ENCODE measurements at regions not wholly inside any gene's neighbourhood (a gene's known extent, or its start where the extent isn't known, plus 50 kb on each side); places are given as distances from the start of the nearest gene placed in this dataset.

DNA sequence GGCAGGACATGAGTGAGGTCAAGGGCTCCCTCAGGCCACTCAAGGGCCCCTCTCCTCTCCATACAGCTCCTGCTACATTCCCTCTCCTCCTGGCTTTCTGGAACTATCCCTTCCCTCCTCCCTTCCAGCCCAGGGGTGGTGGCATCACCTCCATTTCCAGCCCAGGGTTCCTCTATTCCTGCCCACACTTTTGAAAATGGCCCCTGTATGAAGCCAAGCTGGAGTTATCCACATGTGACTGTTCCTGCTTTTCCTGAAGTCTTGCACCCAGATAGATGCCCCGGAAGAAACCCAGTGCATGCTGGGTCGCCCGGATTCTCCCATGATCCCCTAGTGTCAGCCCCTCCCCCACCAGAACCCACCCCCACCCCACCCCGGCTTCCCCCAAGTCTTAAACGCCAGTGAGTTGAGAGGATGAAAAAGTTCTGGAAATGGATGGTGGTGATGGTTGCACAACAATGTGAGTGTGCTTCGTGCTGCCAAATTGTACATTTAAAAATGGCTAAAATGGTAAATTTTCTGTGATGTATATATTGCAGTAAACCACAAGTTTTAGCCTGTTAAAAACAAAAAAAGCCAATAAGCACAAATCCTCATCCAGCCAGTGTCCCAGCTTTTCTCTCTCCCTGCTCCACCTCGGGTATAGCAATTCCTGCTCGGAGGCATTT, 136.9 kb downstream of the SCARB1 start:
- no peaks in the 10 kb centered on the region for H3K9me3 ChIP-seq (ENCODE audit: control insufficient read depth in 1 of 2, low read length in 2 of 2)
- H3K4me3 ChIP-seq (ENCODE audit: low read depth in 1 of 2, low read length in 2 of 2) = no peak overlapping the region
- peaks cover 5% of the 10 kb centered on the region in 2 donors for H3K4me1 ChIP-seq (ENCODE audit: control insufficient read depth in 1 of 2, insufficient read depth in 2 of 2, low read length in 2 of 2)
- H3K36me3 ChIP-seq (ENCODE audit: control insufficient read depth in 1 of 2, insufficient read depth in 2 of 2, low read length in 2 of 2) = no peaks in the 10 kb centered on the region
- H3K27me3 ChIP-seq (ENCODE audit: low read depth, low read length) = no peaks in the 10 kb centered on the region
- peak overlapping the region; percentile 58 for H3K27ac ChIP-seq (ENCODE audit: low read length)

DNA sequence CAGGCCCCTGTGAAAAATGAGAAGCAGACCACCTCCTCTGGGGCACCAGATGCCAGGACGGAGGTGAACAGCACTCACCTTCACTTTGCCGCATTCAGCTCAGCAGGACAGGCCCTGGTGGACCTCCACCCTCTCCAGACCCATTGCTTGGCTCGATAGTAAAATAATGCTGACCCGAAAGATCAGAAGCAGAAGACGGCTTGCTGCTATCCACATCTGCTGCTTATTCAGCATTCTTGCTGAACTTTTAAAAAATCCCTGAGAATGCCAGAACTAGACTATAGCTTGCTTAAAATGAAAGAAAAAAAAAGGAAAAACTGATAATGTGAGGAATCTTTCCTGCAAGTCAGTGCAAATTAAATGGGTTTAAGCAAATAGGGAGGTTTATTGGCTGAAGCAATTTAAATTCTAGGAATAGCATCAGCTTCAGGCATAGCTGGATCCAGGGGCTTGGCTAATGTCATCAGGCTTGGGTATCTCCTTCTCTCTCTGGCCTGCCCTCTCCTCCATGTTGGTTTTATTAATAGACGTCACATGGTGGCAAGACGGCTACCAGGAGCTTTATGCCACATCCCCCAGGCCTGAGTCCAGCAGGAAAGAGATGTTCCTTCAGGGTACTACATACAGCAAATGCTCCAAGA, 137.9 kb downstream of the SCARB1 start:
- Histone ChIP-seq H3K4me3 (ENCODE audit: low read depth in 1 of 2, low read length in 2 of 2) (no peak overlapping the region), H3K4me1 (ENCODE audit: control insufficient read depth in 1 of 2, insufficient read depth in 2 of 2, low read length in 2 of 2) (peaks cover 4 to 11% of the 10 kb centered on the region in 2 donors), H3K27ac (ENCODE audit: low read length) (peak overlapping the region; percentile 28), H3K27me3 (ENCODE audit: low read depth, low read length) (no peaks in the 10 kb centered on the region), H3K36me3 (ENCODE audit: control insufficient read depth in 1 of 2, insufficient read depth in 2 of 2, low read length in 2 of 2) (no peaks in the 10 kb centered on the region), H3K9me3 (ENCODE audit: control insufficient read depth in 1 of 2, low read length in 2 of 2) (no peaks in the 10 kb centered on the region)

DNA sequence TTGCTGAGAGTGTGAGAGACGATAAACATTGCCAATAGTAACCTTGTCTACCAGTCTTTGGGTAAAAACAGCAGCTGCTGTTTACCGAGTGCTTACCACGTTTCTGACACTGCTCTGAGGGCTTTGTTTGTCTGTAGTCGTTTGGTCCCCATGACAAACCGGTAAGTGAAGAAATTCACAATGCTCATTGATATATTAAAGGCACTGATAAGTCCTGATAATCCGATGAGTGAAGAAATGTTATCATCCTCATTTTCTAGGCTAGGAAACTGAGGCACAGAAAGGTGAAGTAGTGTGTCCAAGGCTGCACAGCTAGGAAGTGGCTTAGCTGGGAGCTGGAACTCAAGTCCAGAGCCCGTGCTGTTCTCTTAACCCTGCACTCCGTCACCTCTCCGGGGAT, 138.6 kb downstream of the SCARB1 start:
- Histone ChIP-seq H3K36me3 (ENCODE audit: control insufficient read depth in 1 of 2, insufficient read depth in 2 of 2, low read length in 2 of 2) (no peaks in the 10 kb centered on the region), H3K27ac (ENCODE audit: low read length) (no peak overlapping the region), H3K27me3 (ENCODE audit: low read depth, low read length) (no peaks in the 10 kb centered on the region), H3K9me3 (ENCODE audit: control insufficient read depth in 1 of 2, low read length in 2 of 2) (no peaks in the 10 kb centered on the region), H3K4me3 (ENCODE audit: low read depth in 1 of 2, low read length in 2 of 2) (no peak overlapping the region), H3K4me1 (ENCODE audit: control insufficient read depth in 1 of 2, insufficient read depth in 2 of 2, low read length in 2 of 2) (peaks cover 0 to 12% of the 10 kb centered on the region in 2 donors)

DNA sequence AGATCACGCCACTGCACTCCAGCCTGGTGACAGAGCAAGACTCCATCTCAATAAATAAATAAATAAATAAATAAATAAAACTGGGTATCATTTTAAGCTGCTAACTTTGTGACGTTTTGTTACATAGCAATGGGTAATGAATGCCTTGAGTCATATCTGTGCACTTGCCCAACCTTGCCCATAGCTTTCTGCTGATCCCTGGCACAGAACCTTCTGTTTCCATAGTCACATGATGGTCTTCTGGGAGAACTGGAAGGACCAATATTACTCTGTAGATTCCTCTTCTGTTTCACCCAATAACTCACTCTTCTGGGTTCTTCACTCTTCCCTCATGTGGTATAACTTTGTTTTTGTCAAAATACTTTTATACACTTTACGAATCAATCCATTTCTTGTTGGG, 140.8 kb downstream of the SCARB1 start:
- peaks cover 0 to 13% of the 10 kb centered on the region in 2 donors for H3K4me1 ChIP-seq (ENCODE audit: control insufficient read depth in 1 of 2, insufficient read depth in 2 of 2, low read length in 2 of 2)
- no peak overlapping the region for H3K4me3 ChIP-seq (ENCODE audit: low read depth in 1 of 2, low read length in 2 of 2)
- no peaks in the 10 kb centered on the region for H3K27me3 ChIP-seq (ENCODE audit: low read depth, low read length)
- H3K9me3 ChIP-seq (ENCODE audit: control insufficient read depth in 1 of 2, low read length in 2 of 2) = no peaks in the 10 kb centered on the region
- no peaks in the 10 kb centered on the region for H3K36me3 ChIP-seq (ENCODE audit: control insufficient read depth in 1 of 2, insufficient read depth in 2 of 2, low read length in 2 of 2)
- no peak overlapping the region for H3K27ac ChIP-seq (ENCODE audit: low read length)

DNA sequence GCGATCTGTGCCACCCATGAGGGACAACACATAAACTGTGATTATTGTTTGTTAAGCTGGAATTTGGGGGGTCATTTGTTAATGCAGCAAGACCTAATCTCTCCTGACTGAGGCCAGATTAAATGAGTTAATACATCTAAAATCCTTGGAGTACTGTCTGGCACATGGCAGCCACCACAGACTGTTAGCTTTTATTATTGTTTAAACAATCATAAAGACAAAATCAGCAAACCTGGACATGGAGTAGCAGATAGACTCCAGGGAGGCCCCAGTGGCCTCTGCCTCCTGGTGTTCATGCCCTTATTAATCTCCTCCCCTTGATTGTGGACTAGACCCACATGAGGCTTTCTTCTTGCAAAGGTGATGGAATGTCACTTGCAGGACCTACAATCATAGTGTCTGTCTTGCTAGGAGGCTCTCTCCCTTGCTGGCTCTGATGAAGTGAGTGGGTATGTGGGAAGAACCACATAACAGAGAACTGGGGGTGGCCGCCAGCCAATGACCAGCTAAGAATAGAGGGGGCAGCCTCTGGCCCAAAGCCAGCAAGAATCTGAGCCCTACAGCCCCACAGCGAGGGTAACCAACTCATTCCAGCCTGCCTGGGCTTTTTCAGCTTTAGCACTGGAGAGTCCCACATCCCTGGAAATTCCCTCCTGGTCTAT, 142.0 kb downstream of the SCARB1 start:
- Histone ChIP-seq H3K9me3 (ENCODE audit: control insufficient read depth in 1 of 2, low read length in 2 of 2) (no peaks in the 10 kb centered on the region), H3K27ac (ENCODE audit: low read length) (peak overlapping the region; percentile 78), H3K27me3 (ENCODE audit: low read depth, low read length) (no peaks in the 10 kb centered on the region), H3K4me3 (ENCODE audit: low read depth in 1 of 2, low read length in 2 of 2) (no peak overlapping the region), H3K36me3 (ENCODE audit: control insufficient read depth in 1 of 2, insufficient read depth in 2 of 2, low read length in 2 of 2) (no peaks in the 10 kb centered on the region), H3K4me1 (ENCODE audit: control insufficient read depth in 1 of 2, insufficient read depth in 2 of 2, low read length in 2 of 2) (peaks cover 0 to 13% of the 10 kb centered on the region in 2 donors)

DNA sequence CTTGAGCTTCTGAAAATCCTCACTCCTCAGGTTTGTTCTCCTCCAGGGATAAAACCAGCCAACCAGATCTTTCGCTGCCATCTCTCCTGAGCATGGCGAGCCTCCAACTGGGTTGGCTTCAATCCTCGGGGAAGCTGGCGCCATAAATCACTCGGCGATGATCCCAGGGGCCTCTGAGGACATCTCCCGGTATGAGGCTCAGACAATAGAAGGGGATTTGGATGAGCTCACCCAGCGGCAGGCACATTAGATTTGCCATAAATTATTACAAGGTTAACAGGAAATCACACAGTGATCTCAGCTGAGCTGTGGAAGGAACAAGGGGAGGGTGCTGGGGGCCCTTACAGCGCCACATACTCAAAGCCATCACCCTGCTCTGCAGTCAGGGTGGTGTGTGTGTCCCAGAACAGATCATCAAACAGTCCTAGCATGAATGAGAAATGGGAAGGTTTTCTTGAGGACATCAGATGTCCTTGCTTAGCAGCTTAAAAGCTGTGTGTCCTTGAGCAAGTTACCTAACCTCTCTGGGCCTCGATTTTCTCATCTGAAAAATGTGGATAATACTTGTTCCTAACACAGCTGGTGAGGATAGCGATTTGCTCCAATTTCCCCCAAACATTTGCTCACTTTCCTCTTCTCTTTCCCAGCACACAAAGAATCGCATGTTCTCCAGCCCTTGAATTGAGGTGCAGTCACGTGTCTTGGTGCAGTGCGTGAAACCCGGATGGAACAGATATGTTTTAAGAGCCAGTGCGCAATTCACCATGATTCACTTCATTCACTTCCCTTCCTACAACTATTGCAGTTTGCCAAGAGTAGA, 142.8 kb downstream of the SCARB1 start:
- Histone ChIP-seq H3K4me1 (ENCODE audit: control insufficient read depth in 1 of 2, insufficient read depth in 2 of 2, low read length in 2 of 2) (peaks cover 0 to 13% of the 10 kb centered on the region in 2 donors), H3K36me3 (ENCODE audit: control insufficient read depth in 1 of 2, insufficient read depth in 2 of 2, low read length in 2 of 2) (no peaks in the 10 kb centered on the region), H3K27ac (ENCODE audit: low read length) (peak overlapping the region; percentile 78), H3K9me3 (ENCODE audit: control insufficient read depth in 1 of 2, low read length in 2 of 2) (no peaks in the 10 kb centered on the region), H3K4me3 (ENCODE audit: low read depth in 1 of 2, low read length in 2 of 2) (no peak overlapping the region), H3K27me3 (ENCODE audit: low read depth, low read length) (no peaks in the 10 kb centered on the region)

DNA sequence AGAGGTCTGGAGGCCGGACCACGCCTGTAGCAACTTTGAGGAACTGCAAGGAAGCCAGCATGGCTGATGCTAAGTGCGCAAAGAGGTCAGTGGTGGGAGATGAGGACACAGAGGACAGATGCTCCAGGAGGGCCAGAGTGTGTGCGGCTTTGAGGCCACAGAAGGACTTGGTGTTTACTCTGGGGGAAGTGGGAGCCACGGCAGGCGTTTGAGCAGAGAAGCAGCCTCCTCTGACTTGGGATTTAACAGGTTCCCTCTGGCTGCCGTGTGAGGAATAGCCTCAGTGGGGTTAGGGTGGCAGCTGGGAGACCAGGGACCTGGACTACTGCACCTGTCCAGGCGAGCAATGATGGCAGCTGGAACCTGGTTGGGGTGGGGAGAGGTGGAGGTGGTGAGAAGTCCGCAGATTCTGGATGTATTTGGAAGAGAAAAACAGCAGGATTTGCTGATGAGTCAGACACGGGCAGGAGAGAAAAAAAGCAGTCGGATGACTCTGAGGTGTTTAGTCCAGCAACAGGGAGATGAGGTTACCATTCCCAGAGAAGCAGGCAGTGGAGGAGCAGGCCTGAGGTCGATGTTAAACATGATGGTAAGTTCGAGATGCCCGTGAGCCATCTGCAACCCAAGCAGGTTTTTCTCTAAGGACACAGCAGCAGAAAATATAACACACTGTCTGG, 143.5 kb downstream of the SCARB1 start:
- Histone ChIP-seq H3K36me3 (ENCODE audit: control insufficient read depth in 1 of 2, insufficient read depth in 2 of 2, low read length in 2 of 2) (no peaks in the 10 kb centered on the region), H3K27me3 (ENCODE audit: low read depth, low read length) (no peaks in the 10 kb centered on the region), H3K9me3 (ENCODE audit: control insufficient read depth in 1 of 2, low read length in 2 of 2) (no peaks in the 10 kb centered on the region), H3K4me3 (ENCODE audit: low read depth in 1 of 2, low read length in 2 of 2) (no peak overlapping the region), H3K27ac (ENCODE audit: low read length) (peak overlapping the region; percentile 78), H3K4me1 (ENCODE audit: control insufficient read depth in 1 of 2, insufficient read depth in 2 of 2, low read length in 2 of 2) (peaks cover 0 to 13% of the 10 kb centered on the region in 2 donors)

DNA sequence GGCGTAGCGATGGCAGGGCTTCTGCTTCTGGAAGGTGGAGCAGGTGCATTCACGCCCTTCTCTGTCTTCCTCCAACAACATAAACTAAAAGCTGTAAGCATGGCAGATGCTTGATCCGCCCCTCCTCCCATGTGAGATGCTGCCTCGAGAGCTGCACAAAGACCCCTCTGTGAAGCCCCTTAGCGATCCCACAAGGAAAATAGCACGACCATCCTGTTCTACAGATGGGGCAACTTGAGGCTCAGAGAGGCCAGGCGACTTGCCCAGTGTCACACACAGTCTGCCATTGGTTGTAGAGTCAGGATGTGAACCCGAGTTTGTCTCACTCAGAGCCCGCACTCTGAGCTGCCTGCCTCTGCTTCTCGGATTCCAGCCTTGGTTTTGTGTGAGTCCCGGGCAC, 144.4 kb downstream of the SCARB1 start:
- H3K4me1 ChIP-seq (ENCODE audit: control insufficient read depth in 1 of 2, insufficient read depth in 2 of 2, low read length in 2 of 2) = peaks cover 0 to 13% of the 10 kb centered on the region in 2 donors
- no peaks in the 10 kb centered on the region for H3K36me3 ChIP-seq (ENCODE audit: control insufficient read depth in 1 of 2, insufficient read depth in 2 of 2, low read length in 2 of 2)
- H3K27ac ChIP-seq (ENCODE audit: low read length) = peak overlapping the region; percentile 78
- H3K4me3 ChIP-seq (ENCODE audit: low read depth in 1 of 2, low read length in 2 of 2) = no peak overlapping the region
- H3K27me3 ChIP-seq (ENCODE audit: low read depth, low read length) = no peaks in the 10 kb centered on the region
- no peaks in the 10 kb centered on the region for H3K9me3 ChIP-seq (ENCODE audit: control insufficient read depth in 1 of 2, low read length in 2 of 2)

DNA sequence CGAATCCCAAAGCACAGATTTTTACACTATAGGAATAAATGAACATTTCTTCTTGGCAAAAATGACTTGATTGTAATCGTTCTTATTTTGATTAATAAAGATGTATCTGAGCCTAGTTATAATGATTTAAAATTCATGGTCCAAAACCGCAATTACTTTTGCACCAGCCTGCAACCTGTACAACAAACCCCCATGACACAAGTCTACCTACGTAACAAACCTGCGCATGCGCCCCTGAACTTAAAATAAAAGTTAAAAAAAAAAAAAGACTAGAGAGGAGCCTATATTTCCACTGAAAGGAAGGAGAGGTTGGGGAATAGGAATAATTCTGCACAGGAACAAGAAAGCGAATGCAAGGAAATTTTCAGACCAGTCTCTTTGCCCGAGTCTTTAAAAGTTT, 145.2 kb downstream of the SCARB1 start:
- no peaks in the 10 kb centered on the region for H3K9me3 ChIP-seq (ENCODE audit: control insufficient read depth in 1 of 2, low read length in 2 of 2)
- H3K4me1 ChIP-seq (ENCODE audit: control insufficient read depth in 1 of 2, insufficient read depth in 2 of 2, low read length in 2 of 2) = peaks cover 0 to 13% of the 10 kb centered on the region in 2 donors
- H3K27ac ChIP-seq (ENCODE audit: low read length) = no peak overlapping the region
- H3K4me3 ChIP-seq (ENCODE audit: low read depth in 1 of 2, low read length in 2 of 2) = no peak overlapping the region
- no peaks in the 10 kb centered on the region for H3K36me3 ChIP-seq (ENCODE audit: control insufficient read depth in 1 of 2, insufficient read depth in 2 of 2, low read length in 2 of 2)
- no peaks in the 10 kb centered on the region for H3K27me3 ChIP-seq (ENCODE audit: low read depth, low read length)

DNA sequence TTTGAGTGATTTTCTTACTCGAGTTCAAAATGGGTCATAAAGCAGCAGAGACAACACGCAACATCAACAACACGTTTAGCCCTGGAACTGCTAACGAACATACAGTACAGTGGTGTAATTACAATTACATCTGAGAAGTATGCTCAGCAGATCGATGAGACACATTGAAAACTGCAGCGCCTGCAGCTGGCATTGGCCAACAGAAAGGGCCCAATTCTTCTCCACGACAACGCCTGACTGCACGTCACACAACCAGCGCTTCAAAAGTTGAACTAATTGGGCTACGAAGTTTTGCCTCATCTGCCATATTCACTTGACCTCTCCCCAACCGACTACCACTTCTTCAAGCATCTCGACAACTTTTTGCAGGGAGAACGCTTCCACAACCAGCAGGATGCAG, 145.6 kb downstream of the SCARB1 start:
- no peak overlapping the region for H3K4me3 ChIP-seq (ENCODE audit: low read depth in 1 of 2, low read length in 2 of 2)
- no peaks in the 10 kb centered on the region for H3K9me3 ChIP-seq (ENCODE audit: control insufficient read depth in 1 of 2, low read length in 2 of 2)
- no peaks in the 10 kb centered on the region for H3K36me3 ChIP-seq (ENCODE audit: control insufficient read depth in 1 of 2, insufficient read depth in 2 of 2, low read length in 2 of 2)
- H3K27me3 ChIP-seq (ENCODE audit: low read depth, low read length) = no peaks in the 10 kb centered on the region
- peaks cover 0 to 13% of the 10 kb centered on the region in 2 donors for H3K4me1 ChIP-seq (ENCODE audit: control insufficient read depth in 1 of 2, insufficient read depth in 2 of 2, low read length in 2 of 2)
- no peak overlapping the region for H3K27ac ChIP-seq (ENCODE audit: low read length)
